GM18907 (cell line): ENCODE measurements at regions not wholly inside any gene's neighbourhood (a gene's known extent, or its start where the extent isn't known, plus 50 kb on each side); places are given as distances from the start of the nearest gene placed in this dataset.

Experiments
- ATAC-seq: cut with Tn5 transposase; IDR thresholded peaks from one replicate; pipeline ENCODE4 v1.9.1; 2021; ENCODE audit warnings: mild to moderate bottlenecking, moderate library complexity; ENCODE audit not compliant: unreplicated experiment

DNA sequence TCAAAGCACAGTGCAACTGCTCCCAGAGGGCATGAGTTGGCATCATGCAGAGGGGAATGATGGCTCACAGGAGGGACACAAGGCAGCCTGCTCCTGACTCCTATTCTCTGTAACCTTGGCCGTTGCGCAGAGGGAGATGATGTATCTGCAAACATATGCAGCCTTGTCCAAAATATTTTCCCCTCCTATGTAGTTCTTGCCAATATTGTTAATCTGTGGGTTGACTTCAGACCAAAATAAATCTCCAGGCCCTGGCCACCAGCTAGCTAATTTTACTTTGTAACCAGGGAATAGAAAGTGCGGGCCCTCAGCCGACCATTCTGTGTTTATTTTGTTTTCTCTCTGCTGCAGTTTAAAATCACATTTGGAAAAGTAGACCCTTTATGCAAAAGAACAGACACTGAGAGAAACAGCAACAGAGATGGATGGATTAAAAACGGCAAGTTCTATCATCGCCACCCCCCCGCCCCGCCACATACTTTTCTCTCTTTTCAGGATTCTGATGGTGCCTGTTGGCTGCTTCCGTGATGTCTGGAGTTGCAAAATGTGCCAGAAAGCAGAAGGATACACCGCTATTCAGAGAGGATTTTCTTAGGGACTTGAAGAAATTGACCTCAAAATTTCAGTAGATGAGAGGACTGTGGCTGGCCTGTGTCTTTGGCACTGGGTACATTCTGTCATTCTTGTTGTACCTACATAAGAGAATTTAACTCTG, 185.3 kb upstream of the BCOR start:
- no peak for ATAC-seq

DNA sequence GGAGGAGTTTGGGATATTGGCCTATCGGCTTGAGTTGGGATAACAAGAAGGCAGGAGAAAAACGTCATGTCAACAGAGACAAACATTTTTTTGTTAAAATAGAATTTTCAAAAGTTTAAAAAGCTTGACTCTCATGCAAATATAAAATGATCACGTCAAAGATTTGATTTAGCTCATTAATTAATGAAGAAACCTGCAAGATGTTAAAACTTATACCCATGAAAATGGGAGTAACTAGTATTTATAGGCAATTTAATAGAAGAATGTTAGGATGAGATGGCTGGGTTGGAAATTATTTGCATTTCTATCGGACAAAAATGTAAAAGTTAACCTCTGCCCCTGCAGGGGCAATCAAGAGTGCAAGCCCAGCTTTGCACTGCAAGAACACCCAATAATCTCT, 184.6 kb upstream of the BCOR start:
- no peak for ATAC-seq

DNA sequence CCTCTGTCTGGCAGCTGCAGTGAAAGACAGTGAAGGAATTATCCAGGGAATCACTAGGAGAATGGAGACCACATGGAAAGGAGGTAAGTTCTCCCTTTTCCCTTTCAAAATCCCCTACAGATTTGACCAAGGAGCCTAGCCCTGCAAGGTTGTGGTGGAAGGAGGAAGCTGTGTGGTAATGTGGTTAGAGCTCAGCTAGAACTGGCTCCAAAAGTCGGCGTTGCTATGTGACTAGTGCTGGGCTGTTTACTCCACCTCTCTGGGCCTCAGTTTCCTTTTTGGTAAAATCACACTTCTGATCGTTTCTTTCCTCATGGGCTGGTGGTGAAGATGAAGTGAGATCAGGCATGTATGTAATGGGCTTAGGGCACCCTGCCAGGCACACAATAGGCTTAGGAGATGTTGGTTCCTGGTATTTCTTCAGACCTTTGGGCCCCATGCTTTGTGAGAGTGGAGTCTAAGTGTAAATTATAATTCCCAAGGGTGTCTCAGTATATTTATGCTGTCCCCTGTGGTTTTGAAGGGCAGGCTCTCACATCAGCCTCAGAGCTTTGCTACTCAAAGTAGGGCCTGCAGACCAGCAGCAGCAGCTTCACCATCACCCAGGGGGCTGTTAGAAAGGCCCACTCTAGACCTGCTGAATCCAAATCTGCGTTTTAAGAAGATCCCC, 183.7 kb upstream of the BCOR start:
- no peak for ATAC-seq

DNA sequence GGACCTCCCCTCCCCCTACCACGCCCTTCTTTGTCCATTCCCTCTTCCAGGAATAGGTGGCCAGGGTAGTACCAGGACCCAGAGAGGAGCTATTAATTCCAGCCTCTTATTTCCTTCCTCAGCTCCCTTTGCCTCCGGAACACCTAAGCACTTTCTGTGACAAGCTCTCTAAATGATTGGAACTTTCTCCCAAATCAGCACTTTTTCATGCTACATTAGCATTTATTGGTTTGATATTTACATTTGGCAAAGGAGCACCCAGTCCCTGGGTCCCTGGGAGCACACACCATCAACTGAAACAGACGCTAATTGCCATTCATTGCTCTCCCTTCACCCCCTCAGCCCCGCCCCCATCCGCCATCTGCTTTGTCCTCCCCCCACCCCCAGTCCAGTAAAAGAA, 182.0 kb upstream of the BCOR start:
- no peak for ATAC-seq

- no peak for ATAC-seq
Observed at GRCh38 chrX:40279091-40279430, 181.3 kb upstream of the BCOR start.

DNA sequence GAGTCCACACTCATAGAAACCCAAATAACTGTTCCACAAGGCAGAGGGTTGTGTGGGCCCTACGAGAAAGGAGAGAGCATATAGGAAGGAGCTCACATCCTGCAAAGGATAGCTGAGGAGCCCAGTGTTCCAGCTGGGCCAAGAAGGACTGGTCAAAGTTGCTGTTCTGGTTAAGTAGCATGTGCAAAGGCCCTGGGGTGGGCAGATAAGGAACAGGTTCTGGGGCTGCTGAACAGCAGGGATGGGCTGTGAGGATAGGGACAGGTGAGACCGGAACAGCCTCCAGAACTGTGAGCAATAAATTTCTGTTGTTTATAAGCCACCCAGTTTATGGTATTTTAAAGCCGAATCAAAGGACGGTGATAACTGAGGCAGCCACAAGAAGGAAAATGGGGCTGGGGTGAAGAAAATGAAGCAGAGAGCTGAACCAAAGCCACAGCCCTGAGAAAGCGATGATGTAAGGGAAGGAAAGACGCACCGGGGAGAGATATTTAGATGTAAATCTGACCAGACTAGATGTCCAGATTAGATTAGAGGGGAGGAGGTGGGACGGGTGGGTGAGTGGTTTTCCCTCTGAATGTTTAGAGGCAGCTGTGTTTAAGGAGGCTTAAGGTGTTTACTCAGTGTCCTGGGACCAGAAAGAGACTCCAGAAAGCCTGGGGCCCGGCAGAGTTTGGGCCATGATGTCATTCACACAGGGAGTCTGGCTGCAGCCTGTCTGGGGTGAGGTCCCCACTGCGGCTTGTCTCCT, 180.8 kb upstream of the BCOR start:
- no peak for ATAC-seq

DNA sequence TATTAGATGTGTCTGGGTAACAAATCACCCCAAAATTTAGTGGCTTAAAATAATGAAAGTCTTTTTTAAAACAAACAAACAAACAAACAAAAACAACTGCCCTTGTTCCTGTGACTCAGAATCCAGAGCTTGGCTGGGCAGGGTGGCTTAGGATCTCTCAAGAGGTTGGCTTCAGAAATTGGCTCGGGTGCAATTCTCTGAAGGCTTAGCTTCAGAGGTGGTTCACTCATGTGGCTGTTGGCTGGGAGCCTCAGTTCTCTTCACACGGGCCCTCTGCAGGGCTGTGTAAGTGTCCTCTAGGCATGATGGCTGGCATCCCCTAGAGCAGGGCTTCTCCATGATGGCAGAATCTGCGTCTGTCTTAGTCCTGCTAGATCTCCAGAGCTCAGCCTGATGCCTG, 179.9 kb upstream of the BCOR start:
- ATAC-seq, result no peak

DNA sequence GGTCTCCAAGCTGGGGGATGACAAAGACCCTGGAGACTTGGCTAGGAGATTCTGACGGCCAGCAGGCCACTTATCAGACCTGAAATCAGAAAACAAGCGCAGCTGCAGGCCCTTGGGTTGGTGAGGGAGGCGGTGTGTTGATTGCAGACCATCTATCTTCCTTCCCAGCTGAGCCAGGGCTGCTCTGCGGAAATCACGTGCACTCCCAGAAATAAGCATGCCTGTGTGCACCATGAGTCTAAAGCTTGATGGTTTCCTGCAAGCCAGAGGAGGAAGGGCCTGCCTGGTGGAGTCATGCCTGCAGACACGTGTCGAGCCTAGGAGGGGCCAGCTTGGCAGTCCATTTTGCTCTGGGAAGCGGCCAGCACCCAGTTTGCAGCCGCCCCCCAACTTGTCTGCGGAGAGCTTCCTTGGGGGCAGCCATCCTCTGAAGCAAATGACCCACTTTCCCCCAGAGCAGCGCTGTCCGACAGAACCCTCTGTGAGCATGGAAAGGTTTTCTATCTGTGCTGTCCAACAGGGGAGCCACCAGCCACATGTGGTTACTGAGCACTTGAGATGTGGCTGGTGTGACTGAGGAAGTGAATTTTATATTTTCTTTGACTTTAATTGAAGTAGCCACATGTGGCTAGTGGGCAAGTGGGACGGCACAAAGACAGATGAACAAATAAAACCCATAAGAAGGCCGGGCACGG, 175.7 kb upstream of the BCOR start:
- no peak for ATAC-seq

DNA sequence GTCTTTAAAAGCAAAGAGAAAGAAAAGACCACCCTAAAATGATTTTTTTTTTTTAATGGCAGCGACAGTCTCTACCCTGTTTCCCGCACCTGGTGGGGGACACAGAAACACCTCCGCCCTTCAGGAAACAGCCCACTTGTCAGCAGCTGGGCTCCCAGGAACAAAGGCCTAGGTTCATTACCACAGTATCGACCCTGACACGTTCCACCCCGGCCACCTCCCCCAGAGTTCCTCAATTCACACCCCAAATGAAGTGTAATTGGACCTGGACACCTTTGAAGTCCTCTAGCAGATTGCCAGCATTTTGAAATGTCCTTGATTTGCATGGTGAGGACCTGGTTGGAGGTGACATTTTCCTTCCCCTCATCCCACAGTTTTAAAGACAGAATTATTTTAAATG, 175.0 kb upstream of the BCOR start:
- ATAC-seq, result no peak

GRCh38 chrX:40272141-40272540, 174.4 kb upstream of the BCOR start:
- no peak for ATAC-seq

DNA sequence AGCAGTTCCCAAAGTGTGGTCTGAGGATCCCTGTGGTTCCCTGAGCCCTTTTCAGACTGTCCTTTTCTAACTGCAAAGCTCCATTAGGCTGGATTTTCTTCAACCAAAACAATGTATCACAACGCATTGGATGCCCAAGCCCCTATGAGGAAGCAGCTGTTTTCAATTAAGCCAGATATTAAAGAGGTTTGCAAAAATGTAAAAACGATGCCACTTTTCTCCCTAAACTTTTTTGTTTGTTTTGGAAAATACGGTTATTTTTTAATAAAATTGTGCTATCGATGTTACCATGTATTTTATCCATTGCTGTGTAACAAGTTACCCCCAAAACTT, 170.4 kb upstream of the BCOR start:
- ATAC-seq, result no peak

DNA sequence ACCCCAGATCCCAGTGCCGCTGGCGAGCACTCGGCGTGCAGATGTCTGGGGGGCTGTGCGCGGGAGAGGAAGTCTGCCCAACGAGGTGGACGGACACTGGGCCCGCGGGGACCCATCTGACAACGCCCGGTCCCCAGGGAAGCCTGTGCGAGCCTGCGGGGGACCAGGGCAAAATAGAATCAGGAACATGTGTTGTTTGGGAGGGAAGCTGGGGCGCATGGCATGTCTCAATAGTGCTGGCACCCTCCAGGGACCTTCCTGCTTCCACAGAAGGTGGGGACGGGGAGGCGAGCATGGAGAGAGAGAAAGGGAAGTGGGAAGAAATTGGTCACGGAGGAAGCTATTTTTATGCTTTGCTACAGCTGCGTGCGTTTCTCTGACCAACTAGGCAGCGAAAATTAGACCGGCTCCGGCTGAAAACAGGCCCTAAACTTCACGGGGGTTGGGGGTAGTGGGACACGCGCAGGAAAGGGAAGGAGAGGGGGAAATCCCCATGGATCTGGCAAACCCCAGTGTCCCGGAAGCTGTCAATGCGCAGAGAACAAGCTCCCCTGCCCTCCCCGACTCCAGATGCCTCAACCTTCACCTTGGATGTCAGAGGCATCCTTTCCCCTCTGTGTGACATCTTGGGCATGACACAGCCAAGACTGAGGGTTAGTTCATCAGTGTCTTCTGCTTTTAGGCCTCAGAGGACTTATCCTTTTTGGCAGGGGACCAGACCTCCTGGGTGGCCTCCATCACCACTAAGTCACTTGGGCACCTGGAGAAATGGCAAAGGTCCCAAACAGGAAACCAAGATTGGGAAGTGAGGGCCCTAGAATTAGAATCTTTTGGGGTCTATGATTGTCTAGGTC, 169.8 kb upstream of the BCOR start:
- peak; percentile 36 for ATAC-seq

GRCh38 chrX:40266490-40267333, 169.0 kb upstream of the BCOR start:
- ATAC-seq, result peak; percentile 57

DNA sequence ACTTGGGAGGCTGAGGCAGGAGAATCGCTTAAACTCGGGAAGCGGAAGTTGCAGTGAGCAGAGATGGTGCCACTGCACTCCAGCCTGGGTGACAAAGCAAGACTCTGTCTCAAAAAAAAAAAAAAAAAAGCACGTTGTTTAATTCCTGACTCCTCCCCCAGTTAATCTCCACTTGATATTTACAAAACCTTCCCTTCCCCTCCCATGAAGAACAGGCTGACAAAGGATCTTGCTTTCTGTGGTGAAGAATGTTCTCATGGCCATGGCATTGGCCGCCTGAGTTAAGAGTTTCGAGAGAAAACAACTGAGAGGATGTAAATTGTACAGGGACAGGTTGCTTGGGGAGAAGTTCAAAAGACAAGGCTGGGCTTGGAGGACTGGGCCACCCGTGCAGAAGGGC, 168.2 kb upstream of the BCOR start:
- no peak for ATAC-seq

- no peak for ATAC-seq
Observed at GRCh38 chrX:40263014-40263560, 165.3 kb upstream of the BCOR start.

GRCh38 chrX:40262157-40263013, 164.6 kb upstream of the BCOR start:
- ATAC-seq, result no peak

- ATAC-seq, result no peak
Observed at GRCh38 chrX:40261833-40262156, 164.0 kb upstream of the BCOR start.

- no peak for ATAC-seq
Observed at GRCh38 chrX:40260146-40260747, 162.5 kb upstream of the BCOR start.
